NOMO-1 treated with DMSO at 0.1 percent for 48 hours (cell line): ENCODE measurements at regions not wholly inside any gene's neighbourhood (a gene's known extent, or its start where the extent isn't known, plus 50 kb on each side); places are given as distances from the start of the nearest gene placed in this dataset.
"Not testable (repeated sequence)": the region's sequence is repeated elsewhere in the genome, so short reads cannot be mapped to it uniquely, and the experiment has no call there.

Source experiments
- DNase-seq: peaks from one replicate; lab custom pipeline; 2025; ENCODE audit not compliant: unreplicated experiment; lab: John Stamatoyannopoulos, UW

DNA sequence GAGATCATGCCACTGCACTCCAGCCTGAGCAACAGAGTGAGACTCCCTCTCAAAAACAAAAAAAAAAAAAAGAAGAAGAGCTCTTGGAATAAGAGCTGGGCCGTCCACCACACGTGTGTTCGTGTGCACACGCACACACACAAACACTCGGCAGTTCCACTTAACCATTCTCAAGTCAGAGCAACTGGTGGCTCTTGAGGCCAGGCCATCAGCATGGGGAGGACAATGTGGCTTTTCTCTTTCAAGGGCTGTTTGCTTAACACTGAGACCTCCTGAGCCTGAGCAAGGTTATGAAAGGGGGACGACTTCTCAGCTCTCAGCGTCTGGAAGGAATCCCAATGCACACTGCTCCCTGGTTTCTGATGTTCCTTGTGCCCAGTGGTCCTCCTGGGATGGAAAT is 444.9 kb downstream of the SOX9 start:
- DNase-seq = no peak

DNA sequence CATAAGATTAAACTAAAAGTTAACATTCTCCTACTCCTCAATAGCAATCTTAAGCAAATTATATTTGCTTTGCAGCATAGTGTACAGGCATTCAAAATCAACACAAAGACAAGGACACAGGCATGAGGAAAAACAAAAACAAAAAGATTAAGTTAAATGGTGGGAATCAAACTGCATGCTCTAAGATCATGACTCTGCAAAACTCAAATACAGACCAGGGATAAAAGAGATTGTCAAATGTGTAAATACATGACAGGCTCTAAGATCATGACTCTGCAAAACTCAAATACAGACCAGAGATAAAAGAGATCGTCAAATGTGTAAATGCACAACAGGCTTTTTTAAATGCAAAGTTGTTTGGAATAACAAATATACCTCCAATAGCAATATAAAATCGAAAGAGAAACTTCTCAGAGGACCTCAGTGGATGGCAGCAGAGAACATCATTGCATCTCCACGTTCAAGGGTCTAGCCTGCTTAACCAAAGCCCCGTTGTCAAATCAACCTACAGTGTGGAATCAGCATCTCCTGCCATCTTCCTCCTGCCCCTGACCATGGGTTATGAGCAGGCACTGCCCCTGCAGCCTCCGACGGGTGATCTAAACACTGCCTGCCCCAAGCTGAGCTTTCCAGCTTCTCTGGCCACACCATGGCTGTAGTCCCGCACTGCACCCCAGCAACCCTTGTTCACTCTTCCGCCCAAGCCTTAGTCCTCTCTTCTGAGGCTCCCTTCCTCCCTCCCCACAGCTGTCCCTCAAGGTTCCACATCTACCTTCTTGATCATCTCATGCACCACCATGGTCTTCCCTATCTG is 446.1 kb downstream of the SOX9 start:
- no peak for DNase-seq

DNA sequence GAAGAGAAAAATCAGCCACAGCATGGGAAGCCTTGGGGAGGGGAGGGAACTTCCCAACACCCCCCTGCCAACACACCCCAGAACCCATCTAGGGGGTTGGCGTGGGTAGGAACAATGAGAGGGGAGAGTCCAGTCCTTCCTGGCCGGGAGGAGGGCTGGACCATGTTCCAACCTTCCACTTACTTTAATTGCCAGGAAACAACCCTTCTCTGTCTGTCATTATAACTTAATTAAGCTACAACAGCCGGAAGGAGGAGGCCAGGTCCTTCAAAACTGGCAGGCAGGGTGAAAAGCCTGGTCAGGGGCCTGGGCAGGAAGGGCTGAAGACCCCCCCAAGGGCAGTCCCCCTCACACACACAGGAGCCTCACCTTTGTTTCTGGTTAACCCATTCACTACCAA is 447.0 kb downstream of the SOX9 start:
- DNase-seq = no peak

DNA sequence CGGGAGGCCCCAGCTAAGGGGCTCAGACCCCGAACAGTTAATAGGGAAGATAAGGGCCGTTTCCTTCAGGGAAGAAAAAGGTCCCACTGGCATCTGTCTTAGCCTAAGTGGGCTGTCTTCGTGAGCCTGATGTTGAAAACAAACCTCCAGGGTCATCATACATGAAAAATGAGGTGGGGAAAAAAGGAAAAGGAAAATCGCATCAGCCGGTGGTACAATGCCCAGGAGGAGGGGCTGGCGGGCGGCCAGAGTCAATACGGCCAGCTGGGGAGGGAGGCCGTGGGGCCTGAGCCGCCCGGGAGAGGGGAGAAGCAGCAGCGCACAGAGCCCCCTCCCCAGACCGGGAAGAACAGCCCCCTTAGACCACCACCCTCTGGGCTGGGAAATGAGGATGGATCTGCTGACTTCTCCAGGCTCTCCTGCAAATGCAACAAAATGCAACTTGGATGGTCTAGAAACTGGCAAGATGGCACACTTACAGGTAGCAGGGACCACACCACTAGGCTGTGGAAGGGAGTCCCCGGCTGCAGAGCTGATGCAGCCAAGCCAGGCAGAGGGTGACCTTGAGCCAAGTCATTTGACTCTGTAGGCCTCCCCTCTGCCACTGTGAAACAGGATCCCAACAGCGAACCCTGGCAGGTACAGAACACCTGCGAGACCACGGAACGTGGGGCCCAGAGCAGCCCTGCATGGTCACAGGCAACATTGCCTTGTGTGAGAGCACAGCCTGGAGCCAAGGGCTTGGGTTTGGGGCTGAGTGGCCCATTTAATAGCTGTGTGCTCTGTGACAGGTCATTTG is 448.5 kb downstream of the SOX9 start:
- no peak for DNase-seq

DNA sequence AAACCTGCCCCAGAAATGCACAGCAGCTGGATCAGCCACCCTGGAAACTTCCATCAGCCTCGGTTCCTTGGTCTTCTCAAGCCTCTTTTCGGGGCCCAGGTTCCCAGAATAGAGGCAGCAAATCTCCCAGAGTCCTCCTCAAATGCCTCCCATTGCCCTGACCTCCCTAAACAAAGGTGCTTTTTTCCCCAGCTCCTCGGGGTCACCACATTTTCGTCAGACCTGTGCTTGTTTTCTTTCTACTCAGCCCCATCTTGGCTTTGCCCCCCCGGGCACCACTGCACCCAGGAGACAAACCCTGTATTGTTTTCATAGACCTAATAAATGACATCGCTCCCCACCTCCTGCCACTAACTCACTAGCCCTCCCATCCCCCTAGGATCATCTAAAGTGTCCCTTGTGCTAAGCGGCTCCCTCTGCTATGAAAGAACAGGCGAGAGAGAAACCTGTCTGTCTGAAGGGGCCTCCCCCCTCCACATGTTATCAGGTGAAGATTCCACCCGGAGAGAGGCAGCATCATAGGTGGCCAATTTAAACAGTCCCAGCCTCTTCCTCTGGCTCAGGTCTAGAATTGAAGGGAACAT is 451.1 kb downstream of the SOX9 start:
- no peak for DNase-seq

DNA sequence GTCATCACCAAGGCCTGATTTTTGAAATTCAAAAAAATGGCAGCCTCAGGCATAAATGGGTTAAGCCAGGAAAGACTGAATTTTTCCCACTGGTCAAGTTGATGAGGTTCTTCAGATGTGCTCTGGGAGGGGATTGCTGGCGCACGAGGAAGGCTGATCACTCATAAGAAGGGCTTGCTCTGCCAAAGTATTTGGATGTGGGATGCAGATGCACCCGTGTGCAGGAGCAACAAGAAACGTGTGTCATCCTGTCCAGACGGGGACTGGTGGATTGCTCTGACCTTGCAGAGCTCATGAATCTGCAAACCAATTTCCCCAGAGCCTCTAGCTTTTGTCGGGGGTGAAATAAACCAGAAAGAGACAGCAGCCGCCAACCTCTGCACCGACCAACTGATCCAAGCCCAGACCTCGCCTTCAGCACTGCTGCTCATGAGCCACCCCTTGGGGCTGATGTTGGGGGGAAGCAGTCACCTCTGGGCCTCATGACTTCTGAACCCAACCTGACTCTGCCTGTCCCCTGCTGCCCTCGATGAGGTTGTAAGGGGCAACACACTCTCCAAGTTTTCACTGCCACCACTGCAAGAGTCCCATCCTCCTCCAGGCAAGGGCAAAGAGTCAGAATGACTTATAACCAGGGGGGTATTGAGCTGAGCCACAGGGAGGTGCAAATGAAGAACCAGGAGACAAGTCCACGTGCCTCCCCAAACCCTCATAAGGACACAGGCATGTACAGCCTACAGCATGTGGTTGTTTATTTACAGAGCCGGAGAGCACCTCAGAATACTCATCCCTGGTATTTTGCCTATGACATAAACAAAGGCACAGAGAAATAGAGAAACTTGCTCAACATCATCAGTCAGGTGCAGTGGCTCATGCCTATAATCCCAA is 452.0 kb downstream of the SOX9 start:
- no peak for DNase-seq

DNA sequence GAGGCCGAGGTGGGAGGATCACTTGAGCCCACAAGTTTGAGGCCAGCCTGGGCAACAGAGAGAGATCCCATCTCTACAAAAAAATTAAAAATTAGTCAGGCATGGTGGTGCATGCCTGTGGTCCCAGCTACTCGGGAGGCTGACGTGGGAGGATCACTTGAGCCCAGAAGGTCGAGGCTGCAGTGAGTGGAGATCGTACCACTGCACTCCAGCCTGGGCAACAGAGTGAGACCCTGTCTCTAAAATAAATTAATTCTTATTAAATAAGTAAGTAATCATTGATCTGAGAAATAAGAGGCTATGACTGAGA is 452.6 kb downstream of the SOX9 start:
- DNase-seq = not testable (repeated sequence)

DNA sequence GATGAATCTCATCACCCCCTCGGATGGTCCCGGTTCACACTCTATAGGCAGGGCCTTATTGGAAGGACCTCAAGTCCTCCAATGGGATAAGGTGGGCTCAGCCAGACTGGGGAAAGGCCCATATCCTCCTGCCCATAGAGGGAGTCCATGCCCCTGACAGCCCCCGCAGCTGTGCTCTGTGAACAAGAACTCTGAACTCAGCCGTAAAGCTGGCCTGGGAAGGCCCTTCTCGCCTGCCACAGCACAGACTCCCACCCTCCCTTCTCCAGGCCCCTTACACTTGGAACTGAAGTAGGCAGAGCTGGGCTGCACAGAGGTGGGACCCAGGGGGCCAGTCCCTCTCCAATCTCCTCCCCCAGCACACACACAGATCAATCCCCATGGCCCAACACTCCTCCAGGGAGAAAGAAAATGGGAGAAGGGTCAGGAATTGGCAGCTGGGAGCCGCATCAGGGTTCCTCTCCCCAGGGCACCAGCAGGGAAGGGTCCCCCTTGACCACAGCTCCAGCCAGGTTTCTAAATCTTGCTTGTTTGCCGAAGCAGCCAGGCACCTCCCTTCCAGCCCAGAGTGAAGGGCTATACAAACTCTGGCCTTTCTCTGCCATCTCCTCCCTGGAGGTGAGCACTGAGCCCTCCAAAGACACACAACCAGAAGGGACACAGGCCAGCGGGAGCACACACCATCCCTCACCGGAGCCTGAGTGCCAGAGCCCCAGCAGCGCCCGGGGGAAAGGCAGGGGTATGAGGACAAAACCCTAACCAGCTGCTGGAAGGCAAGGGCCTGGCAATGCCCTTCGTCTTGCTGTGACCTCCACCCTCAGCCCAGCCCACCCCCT is 454.1 kb downstream of the SOX9 start:
- DNase-seq = no peak

DNA sequence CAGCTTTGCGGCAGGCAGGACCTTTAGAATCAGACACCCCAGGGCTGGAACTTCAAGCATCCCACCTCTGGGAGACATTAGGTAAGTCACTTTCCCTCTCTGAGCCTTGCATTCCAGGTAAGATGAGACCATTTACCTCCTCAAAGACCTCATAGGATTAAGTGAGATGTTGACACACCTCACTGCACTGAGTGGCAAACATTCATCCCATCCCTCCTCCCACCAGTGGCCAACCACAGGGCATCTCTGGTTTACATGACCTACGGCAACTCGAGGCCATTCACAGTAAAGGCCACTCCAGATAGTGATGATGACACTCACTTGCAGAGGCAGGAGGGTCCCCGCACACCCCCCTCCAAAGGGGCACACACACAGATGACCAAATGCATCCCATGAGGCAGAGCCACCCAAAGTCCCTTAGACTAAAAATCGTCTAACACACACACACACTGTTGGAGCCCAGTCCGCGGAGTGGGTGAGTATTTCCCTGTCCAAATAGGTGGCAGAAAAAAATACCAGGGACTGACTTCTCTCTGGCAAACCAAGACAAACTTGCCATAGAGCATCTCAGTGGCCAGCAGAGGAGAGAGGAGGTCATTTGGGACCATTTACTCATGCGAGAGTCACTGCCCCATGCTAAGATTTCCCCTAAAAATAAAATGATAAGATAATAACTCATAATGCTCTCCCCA is 454.9 kb downstream of the SOX9 start:
- no peak for DNase-seq

DNA sequence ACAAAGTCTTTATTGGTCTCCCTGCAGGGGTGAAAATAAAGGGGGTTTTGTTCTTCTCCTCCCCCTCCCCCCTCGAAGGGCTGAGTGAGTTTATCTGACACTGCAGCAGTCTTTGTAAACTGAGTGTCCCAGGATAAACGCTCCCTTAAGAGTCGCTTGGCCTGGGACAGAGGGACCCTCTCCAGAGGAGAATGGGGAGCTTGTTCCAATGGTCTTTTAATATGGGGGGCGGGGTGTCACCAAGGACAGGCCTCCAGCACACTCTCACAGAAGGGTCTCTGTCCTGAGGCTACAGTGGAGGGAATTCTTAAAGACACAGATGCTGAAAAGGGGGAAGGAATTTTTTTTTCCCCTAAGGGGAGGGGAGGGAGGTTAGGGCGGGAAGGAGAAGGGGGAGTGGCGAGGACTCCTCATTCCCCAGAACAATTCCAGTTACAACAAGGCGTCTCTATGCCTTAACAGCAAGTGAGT is 455.5 kb downstream of the SOX9 start:
- DNase-seq = no peak

DNA sequence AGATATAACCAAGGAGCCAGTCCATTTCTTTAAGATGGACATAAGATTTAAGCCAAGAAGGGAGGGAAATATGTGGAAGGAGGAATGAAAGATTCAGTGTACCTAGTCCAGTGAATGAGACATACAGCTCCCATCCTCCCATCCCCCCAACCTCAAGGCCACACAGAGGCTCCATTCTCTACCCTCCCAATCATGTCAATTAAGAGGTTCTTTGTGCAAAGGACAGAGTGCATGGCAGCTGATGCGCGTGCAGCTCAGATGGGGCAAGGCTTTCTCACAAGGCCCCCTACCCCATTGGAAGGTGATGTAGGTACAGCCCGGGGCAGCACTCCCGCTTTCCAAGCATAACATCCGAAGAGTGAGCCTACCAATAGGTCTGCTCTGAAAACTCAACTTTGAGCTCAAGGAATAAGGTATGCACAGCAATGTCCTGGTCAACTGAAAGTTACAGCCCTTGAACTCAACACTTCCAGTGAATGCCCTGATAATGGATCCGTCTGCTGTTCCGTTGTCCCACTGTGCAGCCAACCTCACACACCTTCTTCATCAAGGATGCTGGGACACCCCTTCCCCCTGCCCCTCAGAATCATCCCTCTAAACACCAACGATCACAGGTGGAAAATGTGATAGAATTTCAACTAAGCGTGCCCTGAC is 458.1 kb downstream of the SOX9 start:
- DNase-seq = no peak

DNA sequence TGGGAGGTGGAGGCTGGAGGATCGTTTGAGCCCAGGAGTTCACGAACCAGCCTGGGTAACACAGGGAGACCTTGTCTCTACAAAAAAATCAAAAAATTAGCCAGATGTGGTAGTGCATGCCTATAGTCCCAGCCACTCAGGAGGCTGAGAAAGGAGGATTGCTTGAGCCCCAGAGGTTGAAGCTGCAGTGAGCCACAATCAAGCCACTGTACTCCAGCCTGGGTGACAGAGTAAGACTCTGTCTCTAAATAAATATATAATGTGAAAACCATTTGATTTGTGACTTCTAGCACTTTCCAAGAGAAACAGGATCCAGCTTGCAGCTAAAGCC is 459.1 kb downstream of the SOX9 start:
- no peak for DNase-seq

DNA sequence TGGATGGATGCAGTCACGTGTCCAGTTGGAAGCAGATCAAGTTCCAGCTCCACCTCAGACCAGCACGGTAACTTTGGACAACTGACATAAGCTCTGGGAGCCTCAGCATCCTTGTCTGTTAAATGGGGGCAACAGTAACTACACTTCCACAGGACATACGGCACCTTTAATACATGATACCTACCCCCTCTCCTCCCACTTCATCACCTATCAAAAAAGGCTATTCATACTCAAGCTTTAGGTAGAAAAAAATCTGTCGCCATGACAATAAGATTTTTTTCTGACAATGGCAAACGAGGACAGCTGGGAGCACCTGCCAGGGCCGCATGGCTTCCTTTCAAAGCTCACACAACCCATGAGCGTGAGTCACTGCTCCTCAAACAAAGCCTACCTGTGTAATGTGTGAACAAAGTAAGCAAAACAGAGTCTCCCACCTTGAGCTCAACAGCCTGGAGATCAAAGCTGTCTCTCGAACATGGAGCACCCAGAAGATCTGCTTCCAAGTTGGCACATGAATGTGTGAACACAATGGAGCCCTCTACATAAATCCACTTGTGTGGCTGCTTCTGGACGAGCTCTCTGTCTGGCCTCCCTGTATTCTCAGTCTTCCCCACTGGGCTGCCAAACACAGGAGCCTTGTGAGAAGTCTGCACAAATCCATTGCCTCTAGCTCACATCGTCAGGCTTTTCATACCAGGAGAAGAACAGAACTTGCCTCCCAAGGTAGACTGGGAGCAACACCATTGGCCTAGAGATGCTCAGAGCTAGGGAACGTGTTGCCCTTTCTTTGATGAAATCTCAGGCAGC is 459.7 kb downstream of the SOX9 start:
- no peak for DNase-seq

DNA sequence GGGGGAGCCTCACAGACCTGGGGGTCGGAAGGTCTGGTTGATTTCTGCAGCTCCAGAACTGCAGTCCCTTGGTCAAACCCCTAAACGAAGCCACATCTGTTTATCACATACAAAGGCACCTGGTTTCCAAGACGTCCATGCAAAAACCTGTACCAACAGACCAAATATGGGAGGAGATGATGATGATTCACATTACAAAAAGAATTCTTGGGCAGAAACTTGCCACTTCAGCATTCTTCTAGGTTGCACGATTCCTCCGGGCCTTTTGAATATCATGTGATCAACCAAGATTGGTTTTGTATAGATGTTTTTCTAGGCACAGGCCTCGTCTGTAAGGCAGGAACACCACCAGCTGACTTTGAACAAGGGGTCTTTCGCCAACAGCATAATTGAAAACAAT is 466.3 kb downstream of the SOX9 start:
- DNase-seq = no peak

DNA sequence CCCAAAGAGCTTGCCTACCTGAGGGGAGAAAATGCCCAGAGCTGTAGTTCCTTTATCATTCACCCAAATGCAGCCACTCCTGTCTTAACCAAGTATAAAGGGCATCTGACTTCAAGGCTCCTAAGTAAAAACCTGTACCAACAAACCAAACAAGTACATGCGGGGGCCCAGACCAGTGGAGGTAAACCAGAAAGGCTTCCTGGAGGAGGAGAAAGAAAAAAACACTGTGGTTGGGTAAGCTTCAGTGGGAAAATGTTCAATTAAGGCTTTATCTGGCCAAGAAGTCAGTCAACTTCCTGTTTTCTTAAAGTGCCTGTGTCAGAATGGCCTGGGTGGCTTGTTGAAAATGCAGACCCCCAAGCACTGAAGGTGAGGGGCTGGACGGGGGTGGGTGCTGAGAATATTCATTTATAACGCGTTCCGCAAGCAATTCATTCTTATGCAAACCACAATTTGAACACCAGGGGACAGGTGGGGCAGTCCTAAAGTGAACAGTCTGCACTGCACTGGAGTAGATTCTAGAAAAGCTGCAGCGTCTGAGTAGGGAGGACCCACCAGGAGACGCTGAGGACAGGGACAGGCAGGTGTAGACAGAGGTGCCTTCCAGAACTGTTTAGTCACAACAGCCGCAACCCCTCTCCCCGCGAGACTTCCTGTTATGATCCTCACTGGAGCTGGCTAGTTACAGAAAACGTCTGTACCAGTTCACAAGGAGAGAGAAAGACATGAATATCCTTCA is 467.1 kb downstream of the SOX9 start:
- DNase-seq = peak; percentile 38

DNA sequence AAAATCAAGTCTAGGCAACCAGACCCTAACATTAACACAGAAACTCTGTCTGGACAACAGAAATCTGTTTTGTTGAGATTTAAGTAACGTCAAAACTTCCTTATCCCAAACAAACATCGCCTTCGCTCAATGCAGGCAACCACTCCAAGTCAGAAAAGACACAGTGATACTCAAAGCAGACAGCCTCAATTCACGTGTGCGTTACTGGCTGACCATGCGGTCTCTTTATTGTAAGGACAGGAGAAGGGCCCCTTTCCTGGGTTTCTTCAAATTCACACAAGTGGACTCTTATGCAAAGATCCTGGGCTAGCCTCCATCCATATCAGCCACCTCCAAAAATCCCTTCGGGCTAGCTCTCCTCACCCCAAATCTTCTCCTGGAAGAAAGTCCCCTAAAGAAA is 467.7 kb downstream of the SOX9 start:
- no peak for DNase-seq

DNA sequence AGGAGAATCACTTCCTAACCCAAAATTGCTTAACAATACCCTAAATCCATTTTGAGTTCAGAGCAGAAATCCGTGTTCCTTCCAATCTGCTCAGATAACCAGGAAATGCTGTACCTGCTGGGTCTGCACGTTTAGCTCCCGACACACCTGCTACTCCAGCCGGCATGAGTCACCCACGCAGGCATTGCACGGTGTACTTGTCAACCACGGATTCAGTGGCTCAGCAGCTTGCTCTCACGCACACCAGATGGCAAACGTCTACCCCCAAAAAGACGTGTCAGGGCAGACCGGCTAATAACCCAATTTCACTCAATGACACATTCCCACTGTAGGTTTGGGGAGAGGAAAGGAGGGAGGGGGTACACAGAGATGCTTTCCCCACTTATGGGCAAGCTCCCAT is 468.1 kb downstream of the SOX9 start:
- DNase-seq = no peak

DNA sequence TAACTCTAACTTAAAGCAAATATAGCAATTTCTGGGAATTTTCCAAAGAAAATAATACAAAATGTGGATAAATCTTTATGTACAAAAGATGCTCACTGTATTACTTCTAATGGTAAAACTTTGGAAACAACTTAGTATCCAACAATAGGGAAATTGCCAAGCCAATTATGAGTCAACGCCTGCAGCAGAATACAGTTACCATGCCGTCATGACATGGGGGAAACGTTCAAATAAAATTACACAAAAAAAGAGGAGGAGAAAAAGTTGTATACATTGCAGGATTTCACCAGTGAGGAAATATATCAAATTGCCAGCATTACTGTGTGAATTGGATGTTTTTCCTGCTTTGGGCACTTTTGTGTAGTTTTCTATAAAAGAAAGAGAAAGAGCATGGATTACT is 469.6 kb downstream of the SOX9 start:
- peak; percentile 9 for DNase-seq
